HG03460 (cell line): ENCODE measurements at regions not wholly inside any gene's neighbourhood (a gene's known extent, or its start where the extent isn't known, plus 50 kb on each side); places are given as distances from the start of the nearest gene placed in this dataset.
"Not testable (repeated sequence)": the region's sequence is repeated elsewhere in the genome, so short reads cannot be mapped to it uniquely, and the experiment has no call there.

Experiments used
- ATAC-seq: cut with Tn5 transposase; IDR thresholded peaks from one replicate; pipeline ENCODE4 v1.9.1; 2021; ENCODE audit not compliant: unreplicated experiment

GRCh38 chr15:46894644-46895043 is 822.7 kb upstream of the SEMA6D start:
- ATAC-seq: no peak

- ATAC-seq: no peak
These were observed 820.0 kb upstream of the SEMA6D start for GRCh38 chr15:46897266-46897665.

- no peak for ATAC-seq
These were observed 816.3 kb upstream of the SEMA6D start for GRCh38 chr15:46901001-46901400.

- ATAC-seq: no peak
These were observed 799.5 kb upstream of the SEMA6D start for GRCh38 chr15:46917721-46918252.

GRCh38 chr15:46918462-46919140 is 798.7 kb upstream of the SEMA6D start:
- no peak for ATAC-seq

GRCh38 chr15:46921891-46922290 is 795.4 kb upstream of the SEMA6D start:
- ATAC-seq: no peak

- no peak for ATAC-seq
These were observed 786.9 kb upstream of the SEMA6D start for GRCh38 chr15:46930426-46930825.

GRCh38 chr15:46933332-46933731 is 784.0 kb upstream of the SEMA6D start:
- ATAC-seq: no peak

GRCh38 chr15:46934851-46935250 is 782.5 kb upstream of the SEMA6D start:
- no peak for ATAC-seq

- ATAC-seq: no peak
These were observed 779.1 kb upstream of the SEMA6D start for GRCh38 chr15:46938169-46938568.

- ATAC-seq: no peak
These were observed 776.1 kb upstream of the SEMA6D start for GRCh38 chr15:46941241-46941640.

GRCh38 chr15:46946953-46947352 is 770.4 kb upstream of the SEMA6D start:
- ATAC-seq: no peak

- no peak for ATAC-seq
These were observed 761.7 kb upstream of the SEMA6D start for GRCh38 chr15:46955576-46955975.

GRCh38 chr15:46956456-46956855 is 760.8 kb upstream of the SEMA6D start:
- no peak for ATAC-seq

- no peak for ATAC-seq
These were observed 760.4 kb upstream of the SEMA6D start for GRCh38 chr15:46956881-46957280.

GRCh38 chr15:46960581-46960980 is 756.7 kb upstream of the SEMA6D start:
- ATAC-seq: no peak

GRCh38 chr15:46961795-46962194 is 755.5 kb upstream of the SEMA6D start:
- ATAC-seq: no peak

GRCh38 chr15:46988055-46988454 is 729.2 kb upstream of the SEMA6D start:
- not testable (repeated sequence) for ATAC-seq

- no peak for ATAC-seq
These were observed 720.9 kb upstream of the SEMA6D start for GRCh38 chr15:46996359-46996758.

- no peak for ATAC-seq
These were observed 719.8 kb upstream of the SEMA6D start for GRCh38 chr15:46997501-46997900.

- no peak for ATAC-seq
These were observed 713.7 kb upstream of the SEMA6D start for GRCh38 chr15:47003568-47003967.

- ATAC-seq: no peak
These were observed 703.9 kb upstream of the SEMA6D start for GRCh38 chr15:47013446-47013845.

GRCh38 chr15:47027322-47027946 is 689.9 kb upstream of the SEMA6D start:
- ATAC-seq: no peak
